ENCODE measurements at regions not wholly inside any gene's neighbourhood (a gene's known extent, or its start where the extent isn't known, plus 50 kb on each side); places are given as distances from the start of the nearest gene placed in this dataset.

DNA sequence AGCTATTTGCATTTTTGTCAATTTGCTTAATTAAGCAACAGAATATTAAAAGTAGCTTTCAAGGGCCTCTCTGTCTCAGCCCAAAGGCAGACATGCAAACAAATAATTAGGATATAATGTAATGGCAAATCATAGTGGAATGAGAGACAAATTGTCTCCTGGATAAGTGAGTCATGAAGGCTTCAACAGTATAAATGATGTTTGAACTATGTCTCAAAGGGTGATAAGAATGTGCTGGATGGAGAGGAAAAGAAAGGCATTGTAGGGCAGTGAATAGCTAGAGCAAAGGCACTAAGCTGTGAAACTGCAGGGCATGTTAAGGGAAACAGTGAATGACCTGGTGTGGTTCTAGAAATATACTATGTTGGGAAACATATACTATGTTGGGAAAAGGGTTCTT, 53.5 kb upstream of the PPP1R12A start:
- no peak for DNase-seq
- intact Hi-C loops (cut with DNase I; ENCODE audit: low total_unique reads): no loop called here
- Histone ChIP-seq H3K4me1 (no peaks in the 10 kb centered on the region), H3K27ac (no peak overlapping the region), H3K36me3 (no peaks in the 10 kb centered on the region), H3K27me3 (no peaks in the 10 kb centered on the region), H3K4me3 (no peak overlapping the region), H3K9me3 (no peaks in the 10 kb centered on the region)
- TF ChIP-seq, protein P1, sequence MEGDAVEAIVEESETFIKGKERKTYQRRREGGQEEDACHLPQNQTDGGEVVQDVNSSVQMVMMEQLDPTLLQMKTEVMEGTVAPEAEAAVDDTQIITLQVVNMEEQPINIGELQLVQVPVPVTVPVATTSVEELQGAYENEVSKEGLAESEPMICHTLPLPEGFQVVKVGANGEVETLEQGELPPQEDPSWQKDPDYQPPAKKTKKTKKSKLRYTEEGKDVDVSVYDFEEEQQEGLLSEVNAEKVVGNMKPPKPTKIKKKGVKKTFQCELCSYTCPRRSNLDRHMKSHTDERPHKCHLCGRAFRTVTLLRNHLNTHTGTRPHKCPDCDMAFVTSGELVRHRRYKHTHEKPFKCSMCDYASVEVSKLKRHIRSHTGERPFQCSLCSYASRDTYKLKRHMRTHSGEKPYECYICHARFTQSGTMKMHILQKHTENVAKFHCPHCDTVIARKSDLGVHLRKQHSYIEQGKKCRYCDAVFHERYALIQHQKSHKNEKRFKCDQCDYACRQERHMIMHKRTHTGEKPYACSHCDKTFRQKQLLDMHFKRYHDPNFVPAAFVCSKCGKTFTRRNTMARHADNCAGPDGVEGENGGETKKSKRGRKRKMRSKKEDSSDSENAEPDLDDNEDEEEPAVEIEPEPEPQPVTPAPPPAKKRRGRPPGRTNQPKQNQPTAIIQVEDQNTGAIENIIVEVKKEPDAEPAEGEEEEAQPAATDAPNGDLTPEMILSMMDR (IDR thresholded peaks at IDR 0.05): no peak

DNA sequence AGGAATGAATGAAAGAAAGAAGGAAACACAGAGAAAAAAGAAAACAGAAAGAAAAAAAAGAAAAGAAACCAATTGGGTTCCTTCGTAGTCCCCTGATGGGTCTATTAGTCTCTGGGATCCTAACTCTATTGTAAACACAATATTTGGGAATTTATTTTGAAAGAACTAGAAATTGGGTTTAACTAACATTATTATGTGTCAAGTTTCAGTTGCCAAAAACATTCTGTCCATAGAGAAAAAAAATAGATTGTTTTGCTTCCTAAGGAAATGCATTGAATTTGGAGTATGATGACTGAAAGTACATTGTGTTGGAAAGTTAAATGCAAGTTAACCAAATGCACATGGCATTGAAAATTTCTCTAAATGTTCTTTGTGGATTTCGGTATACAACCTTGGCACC, 52.8 kb upstream of the PPP1R12A start:
- TF ChIP-seq, protein P1 (IDR thresholded peaks at IDR 0.05): no peak
- Histone ChIP-seq H3K4me1 (no peaks in the 10 kb centered on the region), H3K9me3 (no peaks in the 10 kb centered on the region), H3K27ac (no peak overlapping the region), H3K36me3 (no peaks in the 10 kb centered on the region), H3K27me3 (no peaks in the 10 kb centered on the region), H3K4me3 (no peak overlapping the region)
- intact Hi-C loops (cut with DNase I; ENCODE audit: low total_unique reads): no loop called here
- DNase-seq: no peak
